MM.1S (cell line): ENCODE measurements at regions not wholly inside any gene's neighbourhood (a gene's known extent, or its start where the extent isn't known, plus 50 kb on each side); places are given as distances from the start of the nearest gene placed in this dataset.

ENCODE experiments used
- DNase-seq: peaks from one replicate; pipeline ENCODE4 v3.0.0-alpha.2; 2015
- H2AFZ ChIP-seq: fragments of 300-600 bp; sonication (generic); 2 replicates; pipeline ENCODE4 v1.6.0; 2016; ENCODE audit warnings: antibody characterized with exemption, low read length
- H3F3A ChIP-seq: fragments of 300-600 bp; sonication (generic); 2 replicates; pipeline ENCODE4 v1.6.1; 2016; ENCODE audit warnings: mild to moderate bottlenecking, antibody characterized with exemption, low read length, moderate library complexity, mixed read lengths; ENCODE audit not compliant: insufficient read depth
- H3K27ac ChIP-seq: fragments of 300-600 bp; sonication (generic); 2 replicates; pipeline ENCODE4 v1.5.1; 2016; ENCODE audit warnings: mild to moderate bottlenecking, low read length
- H3K27me3 ChIP-seq: fragments of 300-600 bp; sonication (generic); replicated peaks from 2 replicates; pipeline ENCODE4 v1.6.0; 2016; ENCODE audit warnings: low read length; ENCODE audit not compliant: insufficient read depth
- H3K36me3 ChIP-seq: fragments of 300-600 bp; sonication (generic); replicated peaks from 2 replicates; pipeline ENCODE4 v1.6.1; 2016; ENCODE audit warnings: mild to moderate bottlenecking, low read length, mixed read lengths; ENCODE audit not compliant: insufficient read depth
- H3K4me1 ChIP-seq: fragments of 300-600 bp; sonication (generic); 2 replicates; pipeline ENCODE4 v1.6.1; 2016; ENCODE audit warnings: low read length, mixed read lengths
- H3K4me2 ChIP-seq: fragments of 300-600 bp; sonication (generic); 2 replicates; pipeline ENCODE4 v1.6.0; 2016; ENCODE audit warnings: low read depth, low read length
- H3K4me3 ChIP-seq: fragments of 300-600 bp; sonication (generic); 2 replicates; pipeline ENCODE4 v1.5.1; 2016; ENCODE audit warnings: low read length, mixed read lengths
- H3K79me2 ChIP-seq: fragments of 300-600 bp; sonication (generic); 2 replicates; pipeline ENCODE4 v1.6.1; 2016; ENCODE audit warnings: mixed run types, low read length, mixed read lengths
- H3K9ac ChIP-seq: fragments of 300-600 bp; sonication (generic); 2 replicates; pipeline ENCODE4 v1.6.1; 2016; ENCODE audit warnings: low read length, mixed read lengths
- H3K9me2 ChIP-seq: fragments of 300-600 bp; sonication (generic); replicated peaks from 2 replicates; pipeline ENCODE4 v1.6.1; 2016; ENCODE audit warnings: mild to moderate bottlenecking, low read length, mixed read lengths; ENCODE audit not compliant: insufficient read depth
- H3K9me3 ChIP-seq: fragments of 300-600 bp; sonication (generic); replicated peaks from 2 replicates; pipeline ENCODE4 v1.6.1; 2016; ENCODE audit warnings: mild to moderate bottlenecking, low read length, mixed read lengths; ENCODE audit not compliant: insufficient read depth
- H4K20me1 ChIP-seq: fragments of 300-600 bp; sonication (generic); 2 replicates; pipeline ENCODE4 v1.6.1; 2016; ENCODE audit warnings: mild to moderate bottlenecking, low read length, moderate library complexity, mixed read lengths; ENCODE audit not compliant: insufficient read depth
- CTCF ChIP-seq: fragments of 300-600 bp; sonication (generic); IDR thresholded peaks from 2 replicates; pipeline ENCODE4 v1.5.1; 2016; ENCODE audit warnings: antibody characterized with exemption, low read length, mixed read lengths
- EZH2 ChIP-seq: fragments of 300-600 bp; sonication (generic); optimal IDR thresholded peaks from 2 replicates; pipeline ENCODE3; 2017; ENCODE audit warnings: low read depth, mild to moderate bottlenecking, antibody characterized with exemption, low read length, mixed read lengths
- EZH2phosphoT487 ChIP-seq: fragments of 300-600 bp; sonication (generic); IDR thresholded peaks from 2 replicates; pipeline ENCODE4 v1.6.1; 2018; ENCODE audit warnings: antibody characterized with exemption, low read length

DNA sequence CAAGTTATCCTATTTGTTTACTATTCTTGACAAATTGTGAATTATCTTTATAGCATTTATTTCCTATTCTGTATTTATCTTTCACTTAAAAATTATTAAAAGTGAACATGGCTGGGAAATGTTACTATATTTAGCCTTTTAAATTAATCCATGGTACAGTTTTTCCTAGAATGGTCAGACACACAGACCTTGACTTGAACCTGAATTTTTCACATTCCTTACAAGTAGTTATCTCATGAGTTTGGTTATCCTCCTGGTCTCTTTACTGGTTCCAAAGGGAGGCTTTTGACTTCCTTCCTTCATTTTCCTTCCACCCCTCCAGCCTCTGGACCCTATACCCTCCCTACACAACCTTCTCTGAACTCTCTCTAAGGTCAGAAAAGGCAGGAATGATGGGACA, 280.6 kb downstream of the SATB1 start:
- H3K4me1 ChIP-seq = no peaks in the 10 kb centered on the region
- H3K9ac ChIP-seq = no peak overlapping the region
- no peaks in the 10 kb centered on the region for H3K9me3 ChIP-seq
- H3K27me3 ChIP-seq = no peaks in the 10 kb centered on the region
- H3K27ac ChIP-seq = no peak overlapping the region
- no peaks in the 10 kb centered on the region for H3K9me2 ChIP-seq
- DNase-seq = no peak
- no peaks in the 10 kb centered on the region for H4K20me1 ChIP-seq
- no peaks in the 10 kb centered on the region for H3K79me2 ChIP-seq
- no peak for TF ChIP-seq EZH2phosphoT487
- no peak for TF ChIP-seq CTCF
- no peak for TF ChIP-seq EZH2
- H3F3A ChIP-seq = no peaks in the 10 kb centered on the region
- H3K4me3 ChIP-seq = no peak overlapping the region
- no peaks in the 10 kb centered on the region for H3K36me3 ChIP-seq
- H2AFZ ChIP-seq = no peak overlapping the region
- no peak overlapping the region for H3K4me2 ChIP-seq

DNA sequence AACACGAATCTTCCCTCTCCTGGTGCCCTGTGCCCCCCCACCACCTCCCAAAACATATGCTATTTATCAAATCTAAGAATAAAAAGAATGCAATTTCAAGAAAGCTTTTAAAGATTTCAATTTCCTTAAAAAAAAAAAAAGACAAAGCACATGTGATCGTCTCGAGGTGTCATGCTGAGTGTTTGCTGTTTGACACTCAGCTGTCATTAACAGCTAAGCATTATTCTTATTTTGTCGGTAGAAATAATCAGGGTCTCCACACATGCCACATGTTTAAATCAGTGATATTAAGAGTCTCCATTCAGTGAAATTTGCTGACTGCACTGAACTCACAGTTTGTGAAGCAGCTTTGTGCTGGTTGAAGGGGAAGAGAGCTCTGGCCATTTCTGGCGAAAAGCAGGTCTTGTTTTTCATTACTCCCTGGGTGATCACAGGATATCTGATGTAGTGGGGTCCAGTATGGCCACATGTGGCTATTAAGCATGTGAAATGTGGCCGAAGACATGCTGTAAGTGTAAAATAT, 281.8 kb downstream of the SATB1 start:
- Histone ChIP-seq H3K9me3 (no peaks in the 10 kb centered on the region), H2AFZ (no peak overlapping the region), H3K4me2 (no peak overlapping the region), H3K36me3 (no peaks in the 10 kb centered on the region), H3K4me3 (no peak overlapping the region), H3K9ac (no peak overlapping the region), H3K27ac (no peak overlapping the region), H3K9me2 (no peaks in the 10 kb centered on the region), H3F3A (no peaks in the 10 kb centered on the region), H3K4me1 (no peaks in the 10 kb centered on the region), H3K79me2 (no peaks in the 10 kb centered on the region), H4K20me1 (no peaks in the 10 kb centered on the region), H3K27me3 (no peaks in the 10 kb centered on the region)
- TF ChIP-seq EZH2phosphoT487 (no peak), CTCF (no peak), EZH2 (no peak)
- DNase-seq = no peak

GRCh38 chr3:18137958-18138357, 287.2 kb downstream of the SATB1 start:
- no peak for TF ChIP-seq EZH2
- H4K20me1 ChIP-seq = no peaks in the 10 kb centered on the region
- H3K9me3 ChIP-seq = no peaks in the 10 kb centered on the region
- H3K36me3 ChIP-seq = no peaks in the 10 kb centered on the region
- H3K27me3 ChIP-seq = no peaks in the 10 kb centered on the region
- H3K79me2 ChIP-seq = no peaks in the 10 kb centered on the region
- no peak overlapping the region for H3K4me2 ChIP-seq
- H3K4me3 ChIP-seq = no peak overlapping the region
- H3K9me2 ChIP-seq = no peaks in the 10 kb centered on the region
- no peak for DNase-seq
- H3F3A ChIP-seq = no peaks in the 10 kb centered on the region
- H3K27ac ChIP-seq = no peak overlapping the region
- H2AFZ ChIP-seq = no peak overlapping the region
- H3K4me1 ChIP-seq = no peaks in the 10 kb centered on the region
- H3K9ac ChIP-seq = no peak overlapping the region

DNA sequence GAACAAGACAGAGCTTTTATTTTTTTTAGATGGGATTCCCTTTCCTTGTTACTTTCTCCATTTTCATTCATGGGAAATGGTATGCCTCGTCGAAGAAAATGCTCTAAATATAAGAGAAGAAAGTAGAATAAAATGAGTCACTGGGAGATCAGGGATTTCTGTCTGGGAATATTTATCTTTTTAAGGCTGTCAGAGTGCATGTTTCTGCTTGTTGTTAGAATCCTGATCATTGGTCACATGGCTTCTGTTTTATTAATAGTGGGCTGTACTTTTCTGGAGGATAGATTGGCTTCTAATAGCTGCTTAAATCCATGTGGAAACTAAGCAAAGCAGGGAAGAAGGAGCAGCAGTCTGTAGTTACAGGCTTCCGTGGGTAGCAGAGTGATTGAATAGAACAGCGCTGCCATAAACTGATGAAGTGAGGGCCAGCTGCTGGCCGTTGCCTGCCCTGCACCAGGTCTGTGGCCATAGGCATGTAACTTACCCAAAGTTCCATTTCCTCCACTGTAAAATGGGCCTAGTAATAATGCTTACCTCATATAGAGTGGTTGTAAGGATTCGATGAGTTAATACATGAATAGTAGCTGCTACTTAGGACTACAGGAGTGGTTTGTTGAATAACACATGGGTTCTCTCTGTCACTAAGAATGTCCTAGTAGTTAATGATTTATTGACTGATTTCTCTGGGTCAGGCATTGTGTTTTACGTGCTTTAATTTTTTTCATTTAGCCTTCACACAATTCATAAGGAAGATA, 289.9 kb downstream of the SATB1 start:
- Histone ChIP-seq H3K27me3 (no peaks in the 10 kb centered on the region), H3K9me3 (no peaks in the 10 kb centered on the region), H3K27ac (no peak overlapping the region), H3K79me2 (no peaks in the 10 kb centered on the region), H3K9me2 (no peaks in the 10 kb centered on the region), H3K36me3 (no peaks in the 10 kb centered on the region), H2AFZ (no peak overlapping the region), H3F3A (no peaks in the 10 kb centered on the region), H3K4me2 (no peak overlapping the region), H3K4me1 (no peaks in the 10 kb centered on the region), H4K20me1 (no peaks in the 10 kb centered on the region), H3K9ac (no peak overlapping the region), H3K4me3 (no peak overlapping the region)
- TF ChIP-seq EZH2phosphoT487 = no peak
- TF ChIP-seq EZH2 = no peak
- TF ChIP-seq CTCF = no peak
- DNase-seq = no peak
